Endodermal cell (in vitro differentiated cells): ENCODE measurements at regions not wholly inside any gene's neighbourhood (a gene's known extent, or its start where the extent isn't known, plus 50 kb on each side); places are given as distances from the start of the nearest gene placed in this dataset.

Experiments used
- DNase-seq: peaks from one replicate; pipeline ENCODE4 v3.0.0-alpha.2; 2017
- H3K27ac ChIP-seq: 2 replicates; pipeline ENCODE4 v1.5.1; 2013; ENCODE audit warnings: mild to moderate bottlenecking, low read depth, low read length, moderate library complexity
- H3K27me3 ChIP-seq: 2 replicates; pipeline ENCODE4 v1.6.1; 2013; ENCODE audit warnings: mild to moderate bottlenecking, low read length, moderate library complexity; ENCODE audit not compliant: insufficient read depth, control insufficient read depth, poor library complexity, severe bottlenecking
- H3K36me3 ChIP-seq: 2 replicates; pipeline ENCODE4 v1.7.0; 2013; ENCODE audit warnings: mild to moderate bottlenecking, low read length, moderate library complexity; ENCODE audit not compliant: control insufficient read depth, insufficient read depth
- H3K4me1 ChIP-seq: one replicate; pipeline ENCODE4 v1.7.0; 2013; ENCODE audit warnings: low read length; ENCODE audit not compliant: control insufficient read depth, insufficient read depth
- H3K4me3 ChIP-seq: 2 replicates; pipeline ENCODE4 v1.5.1; 2013; ENCODE audit warnings: mild to moderate bottlenecking, low read length, moderate library complexity
- H3K9ac ChIP-seq: 2 replicates; pipeline ENCODE4 v1.6.1; 2013; ENCODE audit warnings: mild to moderate bottlenecking, low read length, moderate library complexity; ENCODE audit not compliant: poor library complexity, severe bottlenecking; ENCODE audit errors: extremely low read depth
- H3K9me3 ChIP-seq: 2 replicates; pipeline ENCODE4 v1.6.1; 2013; ENCODE audit warnings: mild to moderate bottlenecking, low read length, moderate library complexity; ENCODE audit not compliant: control insufficient read depth
- H3K27ac Mint-ChIP-seq: 2 replicates; pipeline ENCODE4 v1.8.0; 2020; ENCODE audit warnings: mixed read lengths
- H3K27me3 Mint-ChIP-seq: 2 replicates; pipeline ENCODE4 v1.8.0; 2021; ENCODE audit warnings: mild to moderate bottlenecking, mixed read lengths; ENCODE audit not compliant: insufficient read depth
- H3K36me3 Mint-ChIP-seq: 2 replicates; pipeline ENCODE4 v1.8.0; 2020; ENCODE audit warnings: low read depth, mixed read lengths
- H3K4me1 Mint-ChIP-seq: 2 replicates; pipeline ENCODE4 v1.8.0; 2020; ENCODE audit warnings: mixed read lengths
- H3K4me3 Mint-ChIP-seq: 2 replicates; pipeline ENCODE4 v1.8.0; 2020; ENCODE audit warnings: mild to moderate bottlenecking, moderate library complexity, mixed read lengths
- H3K9me3 Mint-ChIP-seq: 2 replicates; pipeline ENCODE4 v1.8.0; 2020; ENCODE audit warnings: mild to moderate bottlenecking, mixed read lengths
- CTCF ChIP-seq: fragments of 200-600 bp; sonication (generic); conservative IDR thresholded peaks from 2 replicates; pipeline ENCODE4 v1.5.0; 2021; ENCODE audit warnings: antibody characterized with exemption, mild to moderate bottlenecking
- WGBS, 2 experiments: methylation state at CpG; one replicate each; pipeline versions ENCODE4 v1.1.5 to v1.1.7; 2013; ENCODE audit warnings: missing lambda C conversion rate in 2 of 2, mixed read lengths in 1 of 2; ENCODE audit not compliant: insufficient coverage in 1 of 2, insufficient read length in 1 of 2; 5-methylcytosine and 5-hydroxymethylcytosine counted together

GRCh38 chr2:220103596-220103995 is 476.2 kb downstream of the SLC4A3 start:
- no peaks in the 10 kb centered on the region for H3K36me3 ChIP-seq
- Mint-ChIP-seq H3K4me3 (no peak overlapping the region), H3K27ac (no peak overlapping the region), H3K4me1 (peaks cover 8% of the 10 kb centered on the region), H3K9me3 (no peaks in the 10 kb centered on the region), H3K27me3 (peaks cover 2% of the 10 kb centered on the region), H3K36me3 (no peaks in the 10 kb centered on the region)
- no peak overlapping the region for H3K4me3 ChIP-seq
- H3K27me3 ChIP-seq, result no peaks in the 10 kb centered on the region
- no peak overlapping the region for H3K9ac ChIP-seq
- 98% methylated on average over 2 of the region's 2 CpGs; no CpG with 5 or more reads in 1 of the 2 experiments for WGBS, 2 experiments
- H3K9me3 ChIP-seq, result no peaks in the 10 kb centered on the region
- no peak overlapping the region for H3K27ac ChIP-seq
- DNase-seq, result no peak
- no peaks in the 10 kb centered on the region for H3K4me1 ChIP-seq
- no peak for TF ChIP-seq CTCF

GRCh38 chr2:220104871-220105351 is 477.5 kb downstream of the SLC4A3 start:
- no peak overlapping the region for H3K4me3 Mint-ChIP-seq
- no peaks in the 10 kb centered on the region for H3K4me1 ChIP-seq
- H3K36me3 Mint-ChIP-seq, result no peaks in the 10 kb centered on the region
- H3K27me3 Mint-ChIP-seq, result peaks cover 2% of the 10 kb centered on the region
- H3K36me3 ChIP-seq, result no peaks in the 10 kb centered on the region
- no peak overlapping the region for H3K4me3 ChIP-seq
- no peak overlapping the region for H3K27ac ChIP-seq
- H3K4me1 Mint-ChIP-seq, result peaks cover 8% of the 10 kb centered on the region
- DNase-seq, result peak; percentile 57
- no peaks in the 10 kb centered on the region for H3K9me3 Mint-ChIP-seq
- H3K9me3 ChIP-seq, result no peaks in the 10 kb centered on the region
- peak; percentile 44 for TF ChIP-seq CTCF
- H3K27ac Mint-ChIP-seq, result no peak overlapping the region
- 80 to 83% methylated on average over 4 to 7 of the region's 7 CpGs for WGBS, 2 experiments
- no peak overlapping the region for H3K9ac ChIP-seq
- H3K27me3 ChIP-seq, result no peaks in the 10 kb centered on the region

GRCh38 chr2:220106065-220106464 is 478.6 kb downstream of the SLC4A3 start:
- TF ChIP-seq CTCF, result no peak

More at GRCh38 chr2:220106065-220106464, 478.6 kb downstream of the SLC4A3 start:
- H3K27me3 Mint-ChIP-seq, result peaks cover 2% of the 10 kb centered on the region
- no peak overlapping the region for H3K4me3 Mint-ChIP-seq
- no peak for DNase-seq
- Histone ChIP-seq H3K36me3 (no peaks in the 10 kb centered on the region), H3K4me3 (no peak overlapping the region), H3K9ac (no peak overlapping the region), H3K9me3 (no peaks in the 10 kb centered on the region), H3K4me1 (no peaks in the 10 kb centered on the region), H3K27ac (no peak overlapping the region), H3K27me3 (no peaks in the 10 kb centered on the region)
- WGBS, 2 experiments, result 93 to 96% methylated on average over 2 of the region's 2 CpGs
- no peaks in the 10 kb centered on the region for H3K9me3 Mint-ChIP-seq
- no peaks in the 10 kb centered on the region for H3K36me3 Mint-ChIP-seq
- peaks cover 8% of the 10 kb centered on the region for H3K4me1 Mint-ChIP-seq
- H3K27ac Mint-ChIP-seq, result no peak overlapping the region
